ENCODE measurements at regions not wholly inside any gene's neighbourhood (a gene's known extent, or its start where the extent isn't known, plus 50 kb on each side); places are given as distances from the start of the nearest gene placed in this dataset.

GRCh38 chr4:81574991-81575390 is 103.3 kb upstream of the RASGEF1B start:
- DNase-seq = no peak

GRCh38 chr4:81573840-81574239 is 102.1 kb upstream of the RASGEF1B start:
- DNase-seq = no peak

- DNase-seq = no peak
These were observed 100.7 kb upstream of the RASGEF1B start for GRCh38 chr4:81572402-81572801.

GRCh38 chr4:81571105-81571504 is 99.4 kb upstream of the RASGEF1B start:
- no peak for DNase-seq

- no peak for DNase-seq
These were observed 94.5 kb upstream of the RASGEF1B start for GRCh38 chr4:81566161-81566591.

GRCh38 chr4:81565142-81565870 is 93.6 kb upstream of the RASGEF1B start:
- no peak for DNase-seq

- DNase-seq = no peak
These were observed 92.3 kb upstream of the RASGEF1B start for GRCh38 chr4:81564025-81564424.

GRCh38 chr4:81562093-81562492 is 90.4 kb upstream of the RASGEF1B start:
- DNase-seq = no peak

GRCh38 chr4:81557306-81557705 is 85.6 kb upstream of the RASGEF1B start:
- DNase-seq = no peak

GRCh38 chr4:81555489-81555888 is 83.8 kb upstream of the RASGEF1B start:
- DNase-seq = no peak

- DNase-seq = no peak
These were observed 80.4 kb upstream of the RASGEF1B start for GRCh38 chr4:81552086-81552485.

GRCh38 chr4:81550388-81550859 is 78.7 kb upstream of the RASGEF1B start:
- DNase-seq = no peak

- DNase-seq = no peak
These were observed 78.3 kb upstream of the RASGEF1B start for GRCh38 chr4:81549984-81550383.

- no peak for DNase-seq
These were observed 75.1 kb upstream of the RASGEF1B start for GRCh38 chr4:81546777-81547176.

- DNase-seq = no peak
These were observed 69.6 kb upstream of the RASGEF1B start for GRCh38 chr4:81541161-81541945.

- DNase-seq = no peak
These were observed 67.2 kb upstream of the RASGEF1B start for GRCh38 chr4:81538716-81539427.

- DNase-seq = no peak
These were observed 59.7 kb upstream of the RASGEF1B start for GRCh38 chr4:81531410-81531809.

GRCh38 chr4:81528979-81529378 is 57.3 kb upstream of the RASGEF1B start:
- DNase-seq = no peak

- no peak for DNase-seq
These were observed 56.5 kb upstream of the RASGEF1B start for GRCh38 chr4:81528200-81528599.

- no peak for DNase-seq
These were observed 56.0 kb upstream of the RASGEF1B start for GRCh38 chr4:81527709-81528108.

GRCh38 chr4:81527115-81527514 is 55.4 kb upstream of the RASGEF1B start:
- DNase-seq = no peak

GRCh38 chr4:81526706-81527105 is 55.0 kb upstream of the RASGEF1B start:
- DNase-seq = no peak

- DNase-seq = no peak
These were observed 52.1 kb upstream of the RASGEF1B start for GRCh38 chr4:81523672-81524327.

Measured in NCI-H2081 (cell line).